ENCODE measurements at regions not wholly inside any gene's neighbourhood (a gene's known extent, or its start where the extent isn't known, plus 50 kb on each side); places are given as distances from the start of the nearest gene placed in this dataset.

DNA sequence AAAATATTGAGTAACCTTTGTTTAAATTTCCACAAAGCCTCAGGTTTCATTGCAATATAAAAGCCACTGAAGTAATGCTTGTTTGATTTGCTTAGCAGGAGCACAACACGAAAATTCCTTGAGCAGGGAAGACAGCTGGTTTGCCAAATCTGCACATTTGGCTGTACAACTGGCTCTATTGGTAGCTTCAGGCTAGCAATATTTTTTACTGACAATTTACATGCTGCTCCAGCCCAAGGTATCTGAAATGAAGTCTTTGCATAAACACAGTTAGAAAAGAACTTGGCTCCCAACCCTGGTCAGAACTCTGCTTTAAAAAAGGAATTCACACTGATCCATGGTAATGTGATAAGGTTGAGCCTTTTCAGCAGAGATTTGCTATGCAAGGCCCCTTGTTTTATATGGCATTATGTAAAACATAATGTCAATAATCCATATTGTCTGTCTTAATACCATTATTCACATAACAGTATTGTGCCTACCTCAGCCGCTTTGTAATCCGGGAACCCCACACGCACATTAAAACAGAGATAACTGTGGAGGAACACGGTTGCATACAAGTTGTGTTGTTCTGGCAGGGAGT, 55.7 kb upstream of the CHL1 start:
- no peak for FAIRE-seq

Data from islet of Langerhans (tissue), 1 donor.